Peyer's patch (tissue), 4 donors: ENCODE measurements at regions not wholly inside any gene's neighbourhood (a gene's known extent, or its start where the extent isn't known, plus 50 kb on each side); places are given as distances from the start of the nearest gene placed in this dataset.

Experiments used
- DNase-seq, 3 donors: peaks; one replicate each; pipeline ENCODE4 v3.0.0-alpha.2; 2017 to 2019
- H3K27ac ChIP-seq, 4 donors: fragments of 200-600 bp; sonication (generic); one replicate each; pipeline ENCODE4 v1.5.1; 2016 to 2019
- H3K27me3 ChIP-seq, 2 donors: fragments of 200-600 bp; sonication (generic); one replicate each; pipeline ENCODE4 v1.5.1; 2019
- H3K36me3 ChIP-seq, 3 donors: fragments of 200-600 bp; sonication (generic); one replicate each; pipeline ENCODE4 v1.5.1; 2016 to 2019
- H3K4me1 ChIP-seq, 4 donors: fragments of 200-600 bp; sonication (generic); one replicate each; pipeline ENCODE4 v1.5.1; 2016 to 2019
- H3K4me3 ChIP-seq, 4 donors: fragments of 200-600 bp; sonication (generic); 1 replicate in 3 of 4; 2 replicates in 1 of 4; pipeline ENCODE4 v1.5.1; 2016 to 2019; ENCODE audit warnings: mild to moderate bottlenecking in 1 of 4
- H3K9me3 ChIP-seq, 4 donors: fragments of 200-600 bp; sonication (generic); one replicate each; pipeline ENCODE4 v1.5.1; 2016 to 2019; ENCODE audit warnings: mild to moderate bottlenecking in 1 of 4
- CTCF ChIP-seq, 6 experiments: fragments of 450-650 bp in 4 of 6; fragments of 200-600 bp in 2 of 6; sonication (generic) in 1 of 6; IDR thresholded peaks; one replicate each; pipeline ENCODE4 v1.5.1; 2017 to 2019; ENCODE audit warnings: antibody characterized with exemption in 6 of 6, mild to moderate bottlenecking in 3 of 6, moderate library complexity in 1 of 6
- POLR2A ChIP-seq, 2 donors: fragments of 450-650 bp; IDR thresholded peaks; one replicate each; pipeline ENCODE4 v1.5.1; 2017; ENCODE audit warnings: antibody characterized with exemption in 2 of 2, mild to moderate bottlenecking in 2 of 2, moderate library complexity in 2 of 2

DNA sequence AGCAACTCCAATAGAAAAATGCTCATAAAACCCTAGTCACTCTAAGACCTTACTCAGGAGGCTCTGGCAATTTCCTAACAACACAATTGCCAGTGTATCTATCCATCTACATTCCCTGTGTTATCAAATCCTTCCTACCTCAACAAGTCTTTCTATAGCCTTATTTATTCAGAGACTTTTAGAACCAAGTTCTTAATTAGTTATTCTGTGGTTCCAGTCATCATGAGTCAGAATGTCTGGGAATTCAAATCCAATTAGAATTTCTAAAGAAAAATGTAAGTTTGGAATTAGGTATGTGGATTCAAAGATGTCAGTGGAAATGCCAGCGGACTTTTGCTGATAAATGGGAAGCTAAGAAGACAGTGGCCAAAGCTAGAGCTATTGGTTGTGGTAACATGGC, 302.6 kb upstream of the C1orf87 start:
- Histone ChIP-seq H3K4me3 (no peak overlapping the region), H3K27me3 (no peaks in the 10 kb centered on the region), H3K27ac (no peak overlapping the region), H3K9me3 (no peaks in the 10 kb centered on the region), H3K4me1 (no peaks in the 10 kb centered on the region), H3K36me3 (no peaks in the 10 kb centered on the region)
- TF ChIP-seq POLR2A (IDR thresholded peaks at IDR 0.05) (no peak), CTCF (IDR thresholded peaks at IDR 0.05) (no peak)
- no peak for DNase-seq

- DNase-seq, result no peak
- no peaks in the 10 kb centered on the region for H3K4me1 ChIP-seq
- H3K4me3 ChIP-seq, result no peak overlapping the region
- H3K27me3 ChIP-seq, result no peaks in the 10 kb centered on the region
- H3K27ac ChIP-seq, result no peak overlapping the region
- no peaks in the 10 kb centered on the region for H3K9me3 ChIP-seq
- TF ChIP-seq CTCF (IDR thresholded peaks at IDR 0.05) (no peak), POLR2A (IDR thresholded peaks at IDR 0.05) (no peak)
- no peaks in the 10 kb centered on the region for H3K36me3 ChIP-seq
Observed at GRCh38 chr1:60374537-60374936, 301.0 kb upstream of the C1orf87 start.

- Histone ChIP-seq H3K27me3 (no peaks in the 10 kb centered on the region), H3K4me3 (no peak overlapping the region), H3K27ac (no peak overlapping the region), H3K9me3 (no peaks in the 10 kb centered on the region), H3K36me3 (no peaks in the 10 kb centered on the region), H3K4me1 (no peaks in the 10 kb centered on the region)
- no peak for DNase-seq
- no peak for TF ChIP-seq CTCF (IDR thresholded peaks at IDR 0.05)
Observed at GRCh38 chr1:60367532-60367931, 294.0 kb upstream of the C1orf87 start.

DNA sequence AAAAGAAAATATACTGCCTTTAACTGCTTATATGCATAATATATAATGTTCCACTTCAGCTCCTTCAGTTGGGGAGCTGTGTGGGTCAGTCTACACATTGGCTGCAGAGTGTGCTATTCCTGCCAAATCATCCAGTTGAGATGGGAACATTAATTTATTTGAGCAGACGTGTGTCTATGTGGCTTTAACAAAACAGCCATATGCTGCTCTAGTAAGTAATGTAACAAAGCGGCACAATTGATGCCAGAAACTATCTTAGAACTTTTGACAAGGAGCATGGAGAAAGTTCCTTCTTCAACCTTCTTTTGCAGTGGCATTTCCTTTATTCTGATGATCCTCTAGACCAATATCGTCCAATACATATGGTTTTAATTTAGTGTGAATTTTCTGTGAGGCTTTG, 285.9 kb upstream of the C1orf87 start:
- no peak overlapping the region for H3K27ac ChIP-seq
- TF ChIP-seq CTCF (IDR thresholded peaks at IDR 0.05), result no peak
- TF ChIP-seq POLR2A (IDR thresholded peaks at IDR 0.05), result no peak
- no peaks in the 10 kb centered on the region for H3K27me3 ChIP-seq
- no peaks in the 10 kb centered on the region for H3K36me3 ChIP-seq
- no peak overlapping the region for H3K4me3 ChIP-seq
- H3K9me3 ChIP-seq, result no peaks in the 10 kb centered on the region
- DNase-seq, result no peak
- no peaks in the 10 kb centered on the region for H3K4me1 ChIP-seq

- no peaks in the 10 kb centered on the region for H3K4me1 ChIP-seq
- H3K9me3 ChIP-seq, result no peaks in the 10 kb centered on the region
- no peaks in the 10 kb centered on the region for H3K27me3 ChIP-seq
- TF ChIP-seq CTCF (IDR thresholded peaks at IDR 0.05) (no peak), POLR2A (IDR thresholded peaks at IDR 0.05) (no peak)
- no peaks in the 10 kb centered on the region for H3K36me3 ChIP-seq
- no peak overlapping the region for H3K4me3 ChIP-seq
- no peak for DNase-seq
- no peak overlapping the region for H3K27ac ChIP-seq
Observed at GRCh38 chr1:60350531-60350930, 277.0 kb upstream of the C1orf87 start.

DNA sequence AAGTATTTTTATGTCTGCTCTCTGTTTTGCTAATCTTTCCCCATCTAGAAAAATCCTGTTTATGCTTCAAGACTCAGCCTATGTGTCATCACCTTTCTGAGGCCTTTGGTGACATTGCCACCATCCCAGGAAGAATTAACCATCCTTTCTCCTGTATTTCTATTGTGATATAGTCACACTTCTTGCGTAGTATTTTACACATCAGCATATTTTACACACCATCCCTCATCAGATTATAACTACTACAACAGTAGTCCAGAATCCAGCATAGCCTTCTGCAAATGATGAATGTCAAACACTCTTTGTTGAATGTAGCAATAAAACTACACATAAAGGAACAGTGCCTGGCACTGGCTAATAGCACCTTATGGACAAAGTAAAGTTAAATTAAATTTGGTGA, 275.3 kb upstream of the C1orf87 start:
- Histone ChIP-seq H3K27ac (no peak overlapping the region), H3K9me3 (no peaks in the 10 kb centered on the region), H3K4me1 (no peaks in the 10 kb centered on the region), H3K36me3 (no peaks in the 10 kb centered on the region), H3K4me3 (no peak overlapping the region), H3K27me3 (no peaks in the 10 kb centered on the region)
- TF ChIP-seq POLR2A (IDR thresholded peaks at IDR 0.05) (no peak), CTCF (IDR thresholded peaks at IDR 0.05) (no peak)
- no peak for DNase-seq
